SK-N-SH (cell line): ENCODE measurements at regions not wholly inside any gene's neighbourhood (a gene's known extent, or its start where the extent isn't known, plus 50 kb on each side); places are given as distances from the start of the nearest gene placed in this dataset.

ENCODE experiments used
- CTCF ChIA-PET: fragments of 300-600, 350-600 bp; formaldehyde crosslinking; extraction: SDS; loops from one replicate; lab custom pipeline; 2021; lab: Yijun Ruan, JAX
- POLR2A ChIA-PET: fragments of 350-600 bp; sonication (Branson Sonifier 250); formaldehyde crosslinking; extraction: SDS; loops from one replicate; lab custom pipeline; 2020; ENCODE audit warnings: antibody characterized with exemption, inconsistent platforms; lab: Yijun Ruan, JAX
- DNase-seq: peaks from one replicate; pipeline ENCODE4 v3.0.0; 2012
- H2AFZ ChIP-seq: fragments of 200-600 bp; sonication (generic); 2 replicates; pipeline ENCODE4 v1.8.1; 2016; ENCODE audit warnings: antibody characterized with exemption, mild to moderate bottlenecking, low read depth
- H3F3A ChIP-seq: fragments of 200-600 bp; sonication (generic); replicated peaks from 2 replicates; pipeline ENCODE3; 2016; ENCODE audit warnings: antibody characterized with exemption, mild to moderate bottlenecking; ENCODE audit not compliant: insufficient read depth
- H3K27ac ChIP-seq, 2 experiments: fragments of 200-500 bp in 1 of 2; fragments of 200-600 bp in 1 of 2; sonication (Bioruptor generic) in 1 of 2; sonication (generic), shearing (Covaris generic) in 1 of 2; 2 replicates each; pipeline versions ENCODE4 v1.5.1 to v1.6.1; 2014 to 2016; ENCODE audit warnings: low read depth in 2 of 2, inconsistent platforms in 1 of 2, low read length in 1 of 2, mild to moderate bottlenecking in 1 of 2, mixed read lengths in 1 of 2
- H3K27me3 ChIP-seq: fragments of 200-600 bp; sonication (generic), shearing (Covaris generic); 2 replicates; pipeline ENCODE4 v1.6.1; 2016; ENCODE audit warnings: mixed run types; ENCODE audit not compliant: insufficient read depth
- H3K36me3 ChIP-seq, 2 experiments: fragments of 200-500 bp in 1 of 2; fragments of 200-600 bp in 1 of 2; sonication (Bioruptor generic) in 1 of 2; sonication (generic) in 1 of 2; replicated peaks in 1 of 2; 2 replicates each; pipeline versions ENCODE3 to v1.5.1; 2014 to 2016; ENCODE audit warnings: low read length in 1 of 2, mild to moderate bottlenecking in 1 of 2; ENCODE audit not compliant: insufficient read depth in 2 of 2, control insufficient read depth in 1 of 2
- H3K4me1 ChIP-seq, 2 experiments: fragments of 200-500 bp in 1 of 2; fragments of 200-600 bp in 1 of 2; sonication (Bioruptor generic) in 1 of 2; sonication (generic), shearing (Covaris generic) in 1 of 2; 2 replicates each; pipeline versions ENCODE4 v1.5.1 to v1.6.1; 2014 to 2016; ENCODE audit warnings: low read depth in 1 of 2, low read length in 1 of 2, mixed run types in 1 of 2; ENCODE audit not compliant: insufficient read depth in 2 of 2, control insufficient read depth in 1 of 2
- H3K4me2 ChIP-seq: fragments of 200-600 bp; sonication (generic), shearing (Covaris generic); 2 replicates; pipeline ENCODE4 v1.6.1; 2017; ENCODE audit warnings: mixed run types
- H3K4me3 ChIP-seq, 2 experiments: fragments of 200-500 bp in 1 of 2; fragments of 200-600 bp in 1 of 2; sonication (Bioruptor generic) in 1 of 2; sonication (generic), shearing (Covaris generic) in 1 of 2; 2 replicates each; pipeline versions ENCODE4 v1.5.1 to v1.8.1; 2014 to 2016; ENCODE audit warnings: low read depth in 2 of 2, inconsistent platforms in 1 of 2, low read length in 1 of 2, mild to moderate bottlenecking in 1 of 2, mixed read lengths in 1 of 2, moderate library complexity in 1 of 2
- H3K79me2 ChIP-seq: fragments of 200-600 bp; sonication (generic); 2 replicates; pipeline ENCODE4 v1.8.1; 2017; ENCODE audit warnings: mild to moderate bottlenecking; ENCODE audit not compliant: insufficient read depth
- H3K9ac ChIP-seq: fragments of 200-600 bp; sonication (generic); 2 replicates; pipeline ENCODE4 v1.6.1; 2017; ENCODE audit warnings: mixed run types
- H3K9me2 ChIP-seq: fragments of 200-600 bp; sonication (generic); 2 replicates; pipeline ENCODE4 v1.6.1; 2017; ENCODE audit warnings: mixed run types
- H3K9me3 ChIP-seq: fragments of 200-600 bp; sonication (generic); 2 replicates; pipeline ENCODE4 v1.6.1; 2017; ENCODE audit warnings: mixed run types, mild to moderate bottlenecking, moderate library complexity
- H4K20me1 ChIP-seq: fragments of 200-600 bp; sonication (generic); 2 replicates; pipeline ENCODE4 v1.6.1; 2017; ENCODE audit warnings: mild to moderate bottlenecking, mixed run types; ENCODE audit not compliant: insufficient read depth
- EP300 ChIP-seq, 2 experiments: IDR thresholded peaks; 2 replicates each; pipeline versions ENCODE4 v1.4.0 to v1.6.1; 2012; ENCODE audit warnings: borderline replicate concordance in 1 of 2, low read depth in 1 of 2, low read length in 1 of 2
- EZH2phosphoT487 ChIP-seq: fragments of 200-600 bp; sonication (generic); IDR thresholded peaks from 2 replicates; pipeline ENCODE4 v1.6.1; 2017; ENCODE audit warnings: low read depth, mixed run types, mild to moderate bottlenecking, antibody characterized with exemption, moderate library complexity, borderline replicate concordance
- GATA2 ChIP-seq: sonication (generic); formaldehyde crosslinking; IDR thresholded peaks from 2 replicates; pipeline ENCODE4 v1.5.0; 2020; ENCODE audit warnings: mild to moderate bottlenecking, missing genetic modification reagents
- POLR2AphosphoS5 ChIP-seq: IDR thresholded peaks from 2 replicates; pipeline ENCODE4 v1.6.1; 2012; ENCODE audit warnings: low read depth, low read length
- RCOR1 ChIP-seq: fragments of 150-350 bp; IDR thresholded peaks from 2 replicates; pipeline ENCODE4 v1.6.1; 2017; ENCODE audit warnings: antibody characterized with exemption, low read length
- RXRA ChIP-seq: IDR thresholded peaks from 2 replicates; pipeline ENCODE4 v1.4.0; 2012; ENCODE audit warnings: low read depth, mild to moderate bottlenecking, borderline replicate concordance
- TCF12 ChIP-seq: IDR thresholded peaks from 2 replicates; pipeline ENCODE4 v1.4.0; 2012
- TEAD4 ChIP-seq: IDR thresholded peaks from 2 replicates; pipeline ENCODE4 v1.4.0; 2012; ENCODE audit warnings: mild to moderate bottlenecking, borderline replicate concordance; ENCODE audit not compliant: insufficient read depth
- WGBS: methylation state at CpG from one replicate; pipeline ENCODE4 v1.1.6; 2017; ENCODE audit warnings: low lambda C conversion rate; 5-methylcytosine and 5-hydroxymethylcytosine counted together
- TF ChIP-seq, protein P1 (sequence below): fragments of 150-350 bp; IDR thresholded peaks from 2 replicates; pipeline ENCODE4 v1.6.1; 2016; ENCODE audit warnings: mild to moderate bottlenecking, low read depth, low read length
- TF ChIP-seq, protein P2 (sequence below): IDR thresholded peaks from 2 replicates; pipeline ENCODE4; 2012
- TF ChIP-seq, protein P3 (sequence below): fragments of 150-350 bp; IDR thresholded peaks from 2 replicates; pipeline ENCODE4 v1.6.1; 2017; ENCODE audit warnings: antibody characterized with exemption, low read length, low read depth, borderline replicate concordance
- TF ChIP-seq, protein P4 (sequence below): IDR thresholded peaks from 2 replicates; pipeline ENCODE4 v1.4.0; 2012; ENCODE audit warnings: low read depth, borderline replicate concordance
- TF ChIP-seq, protein P5 (sequence below): IDR thresholded peaks from 2 replicates; pipeline ENCODE4 v1.4.0; 2012; ENCODE audit warnings: low read depth

DNA sequence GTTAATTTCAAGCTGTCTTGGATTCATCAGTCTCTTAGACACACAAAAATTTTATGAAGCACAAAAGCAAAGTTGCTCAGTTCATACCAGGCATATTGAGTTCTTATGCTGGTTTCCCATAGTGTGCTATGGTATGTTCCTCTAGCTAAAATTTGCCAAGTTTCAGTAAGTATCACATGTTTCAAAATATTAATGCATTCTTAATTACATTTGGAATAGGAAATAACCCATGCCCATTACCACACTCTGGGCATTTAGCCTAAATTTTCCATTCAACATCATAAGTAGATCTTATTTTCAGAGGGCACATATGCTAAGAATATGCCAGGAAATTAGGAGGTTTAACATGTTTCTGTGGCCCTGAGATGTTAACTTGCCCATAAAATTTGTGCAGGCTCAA lies 289.9 kb downstream of the SHOX2 start:
- Histone ChIP-seq H3K79me2 (no peaks in the 10 kb centered on the region), H2AFZ (no peak overlapping the region), H4K20me1 (no peaks in the 10 kb centered on the region), H3K9ac (no peak overlapping the region), H3K9me2 (no peaks in the 10 kb centered on the region), H3K9me3 (no peaks in the 10 kb centered on the region), H3K4me2 (no peak overlapping the region; the same call in 1 of the 2 replicates), H3F3A (peaks cover under 1% of the 10 kb centered on the region)
- ChIA-PET POLR2A (no interaction called here), CTCF (interaction anchor here (0.9 to 1.1 kb wide), 2 partner anchors 29 to 52 kb away, joined by 3 read pairs; no protein-coding TSS in a partner anchor)
- 0 out of 4 replicates have a peak, but pooled peaks of 1 of the 2 experiments have one; percentile 26 for TF ChIP-seq EP300 (IDR thresholded peaks at IDR 0.05; ENCODE audit: borderline replicate concordance in 1 of 2, low read depth in 1 of 2, low read length in 1 of 2)
- no peak for TF ChIP-seq POLR2AphosphoS5
- no peak for TF ChIP-seq RCOR1
- TF ChIP-seq, all 33 proteins: peak for 1
- peak overlapping the region; percentile 8 to 68; a peak in 2 of 4 replicates for H3K27ac ChIP-seq
- DNase-seq: no peak
- no peaks in the 10 kb centered on the region for H3K27me3 ChIP-seq
- peaks cover 0 to 16% of the 10 kb centered on the region in 2 experiments; a peak in 2 of 4 replicates for H3K4me1 ChIP-seq
- H3K36me3 ChIP-seq: no peaks in the 10 kb centered on the region
- no peak overlapping the region for H3K4me3 ChIP-seq

DNA sequence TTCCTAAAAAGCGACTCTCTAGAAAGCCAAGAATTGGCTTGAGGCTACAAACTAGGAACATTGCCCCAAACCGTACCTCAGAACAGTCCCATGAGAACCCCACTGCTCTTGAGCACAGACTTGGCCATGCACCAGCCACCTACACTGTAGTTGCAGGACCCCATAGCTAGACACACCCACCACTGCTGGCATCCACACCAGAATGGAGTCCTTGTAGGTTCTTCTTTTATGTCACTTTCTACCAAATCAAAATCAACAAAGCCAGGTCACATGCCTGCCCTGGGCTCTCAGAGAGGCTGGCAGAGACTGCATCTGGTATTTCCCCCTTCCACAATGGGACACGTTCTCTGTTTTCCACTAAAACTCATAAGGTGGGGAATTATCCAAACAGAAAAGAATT lies 290.5 kb downstream of the SHOX2 start:
- Histone ChIP-seq H3K9me2 (no peaks in the 10 kb centered on the region), H3K4me3 (no peak overlapping the region), H4K20me1 (no peaks in the 10 kb centered on the region), H3K9ac (no peak overlapping the region), H3K27me3 (no peaks in the 10 kb centered on the region), H3K27ac (peak overlapping the region in 1 of 2 experiments; percentile 68; a peak in 2 of 4 replicates), H3K9me3 (no peaks in the 10 kb centered on the region), H3K4me2 (no peak overlapping the region), H3K4me1 (peaks cover 0 to 18% of the 10 kb centered on the region in 2 experiments; a peak in 2 of 4 replicates), H3K79me2 (no peaks in the 10 kb centered on the region), H2AFZ (no peak overlapping the region), H3F3A (peaks cover 6% of the 10 kb centered on the region), H3K36me3 (no peaks in the 10 kb centered on the region)
- ChIA-PET CTCF (interaction anchor here (0.9 to 1.1 kb wide), 2 partner anchors 29 to 51 kb away, joined by 3 read pairs; no protein-coding TSS in a partner anchor), POLR2A (no interaction called here)
- WGBS: 76% methylated on average over 3 of the region's 3 CpGs
- no peak for TF ChIP-seq EP300 (IDR thresholded peaks at IDR 0.05; ENCODE audit: borderline replicate concordance in 1 of 2, low read depth in 1 of 2, low read length in 1 of 2)
- TF ChIP-seq, protein P1, sequence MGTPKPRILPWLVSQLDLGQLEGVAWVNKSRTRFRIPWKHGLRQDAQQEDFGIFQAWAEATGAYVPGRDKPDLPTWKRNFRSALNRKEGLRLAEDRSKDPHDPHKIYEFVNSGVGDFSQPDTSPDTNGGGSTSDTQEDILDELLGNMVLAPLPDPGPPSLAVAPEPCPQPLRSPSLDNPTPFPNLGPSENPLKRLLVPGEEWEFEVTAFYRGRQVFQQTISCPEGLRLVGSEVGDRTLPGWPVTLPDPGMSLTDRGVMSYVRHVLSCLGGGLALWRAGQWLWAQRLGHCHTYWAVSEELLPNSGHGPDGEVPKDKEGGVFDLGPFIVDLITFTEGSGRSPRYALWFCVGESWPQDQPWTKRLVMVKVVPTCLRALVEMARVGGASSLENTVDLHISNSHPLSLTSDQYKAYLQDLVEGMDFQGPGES: no peak
- DNase-seq: no peak

DNA sequence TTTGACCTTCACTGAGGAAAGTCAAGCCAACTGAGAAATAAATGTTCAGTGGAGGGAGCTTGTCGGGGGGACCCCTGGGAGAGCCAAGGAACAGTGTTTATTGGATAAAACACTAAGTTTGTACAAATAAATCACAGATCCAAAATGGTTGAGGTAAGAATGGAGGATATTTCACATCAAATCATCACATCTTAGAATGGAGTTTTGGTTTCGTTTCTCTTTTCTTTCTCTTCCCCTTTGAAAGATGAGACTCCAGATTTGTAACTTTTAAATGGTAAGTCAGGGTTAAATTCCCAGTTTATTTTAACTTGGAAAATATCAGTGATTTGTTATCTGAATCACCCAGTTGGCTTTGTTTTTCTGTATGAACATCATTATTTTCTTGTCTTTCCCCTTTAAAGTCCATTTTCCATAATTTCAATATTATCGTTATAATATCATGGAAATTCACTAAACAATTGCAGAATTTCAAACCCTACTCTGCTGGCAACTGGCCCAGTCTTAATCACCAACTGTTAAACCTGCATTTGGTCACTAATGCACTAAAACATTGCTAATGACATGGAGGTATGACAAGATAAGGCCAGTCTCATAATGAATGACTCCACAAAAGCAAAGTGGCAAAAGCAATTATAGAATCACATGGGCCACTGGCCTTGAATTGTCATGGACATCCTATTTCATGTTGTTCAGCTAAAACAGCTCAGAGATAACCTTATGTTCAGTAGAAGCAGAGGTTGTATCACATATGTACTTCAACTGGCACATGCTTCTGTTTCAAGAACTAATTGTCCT lies 295.1 kb downstream of the SHOX2 start:
- no peaks in the 10 kb centered on the region for H3K9me3 ChIP-seq
- no peaks in the 10 kb centered on the region for H3K27me3 ChIP-seq
- H3K9ac ChIP-seq: no peak overlapping the region
- H4K20me1 ChIP-seq: no peaks in the 10 kb centered on the region
- H2AFZ ChIP-seq: peak overlapping the region; percentile 89
- DNase-seq: peak; percentile 78
- peaks cover 6% of the 10 kb centered on the region for H3F3A ChIP-seq
- no peaks in the 10 kb centered on the region for H3K79me2 ChIP-seq
- ChIA-PET CTCF (no interaction called here), POLR2A (no interaction called here)
- WGBS: 42% methylated on average over 3 of the region's 3 CpGs
- H3K4me3 ChIP-seq: no peak overlapping the region; a peak in 1 of 4 replicates
- H3K4me2 ChIP-seq: 0 out of 2 replicates have a peak overlapping the region, but pooled peaks have one; percentile 37
- H3K36me3 ChIP-seq: no peaks in the 10 kb centered on the region
- peaks cover 0 to 14% of the 10 kb centered on the region in 2 experiments; a peak in 2 of 4 replicates for H3K4me1 ChIP-seq
- no peaks in the 10 kb centered on the region for H3K9me2 ChIP-seq
- peak overlapping the region; percentile 12 to 95; a peak in 3 of 4 replicates for H3K27ac ChIP-seq
- TF ChIP-seq EZH2phosphoT487 (no peak), RXRA (no peak), TEAD4 (peak; percentile 87), GATA2 (CRISPR knock-in tag) (peak; percentile 99), TCF12 (peak; percentile 96)
- TF ChIP-seq, protein P2, sequence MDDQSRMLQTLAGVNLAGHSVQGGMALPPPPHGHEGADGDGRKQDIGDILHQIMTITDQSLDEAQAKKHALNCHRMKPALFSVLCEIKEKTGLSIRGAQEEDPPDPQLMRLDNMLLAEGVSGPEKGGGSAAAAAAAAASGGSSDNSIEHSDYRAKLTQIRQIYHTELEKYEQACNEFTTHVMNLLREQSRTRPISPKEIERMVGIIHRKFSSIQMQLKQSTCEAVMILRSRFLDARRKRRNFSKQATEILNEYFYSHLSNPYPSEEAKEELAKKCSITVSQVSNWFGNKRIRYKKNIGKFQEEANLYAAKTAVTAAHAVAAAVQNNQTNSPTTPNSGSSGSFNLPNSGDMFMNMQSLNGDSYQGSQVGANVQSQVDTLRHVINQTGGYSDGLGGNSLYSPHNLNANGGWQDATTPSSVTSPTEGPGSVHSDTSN: peak; percentile 95
- TF ChIP-seq, protein P3, sequence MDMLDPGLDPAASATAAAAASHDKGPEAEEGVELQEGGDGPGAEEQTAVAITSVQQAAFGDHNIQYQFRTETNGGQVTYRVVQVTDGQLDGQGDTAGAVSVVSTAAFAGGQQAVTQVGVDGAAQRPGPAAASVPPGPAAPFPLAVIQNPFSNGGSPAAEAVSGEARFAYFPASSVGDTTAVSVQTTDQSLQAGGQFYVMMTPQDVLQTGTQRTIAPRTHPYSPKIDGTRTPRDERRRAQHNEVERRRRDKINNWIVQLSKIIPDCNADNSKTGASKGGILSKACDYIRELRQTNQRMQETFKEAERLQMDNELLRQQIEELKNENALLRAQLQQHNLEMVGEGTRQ: no peak; the same call in 1 of the 2 replicates
- TF ChIP-seq, protein P4, sequence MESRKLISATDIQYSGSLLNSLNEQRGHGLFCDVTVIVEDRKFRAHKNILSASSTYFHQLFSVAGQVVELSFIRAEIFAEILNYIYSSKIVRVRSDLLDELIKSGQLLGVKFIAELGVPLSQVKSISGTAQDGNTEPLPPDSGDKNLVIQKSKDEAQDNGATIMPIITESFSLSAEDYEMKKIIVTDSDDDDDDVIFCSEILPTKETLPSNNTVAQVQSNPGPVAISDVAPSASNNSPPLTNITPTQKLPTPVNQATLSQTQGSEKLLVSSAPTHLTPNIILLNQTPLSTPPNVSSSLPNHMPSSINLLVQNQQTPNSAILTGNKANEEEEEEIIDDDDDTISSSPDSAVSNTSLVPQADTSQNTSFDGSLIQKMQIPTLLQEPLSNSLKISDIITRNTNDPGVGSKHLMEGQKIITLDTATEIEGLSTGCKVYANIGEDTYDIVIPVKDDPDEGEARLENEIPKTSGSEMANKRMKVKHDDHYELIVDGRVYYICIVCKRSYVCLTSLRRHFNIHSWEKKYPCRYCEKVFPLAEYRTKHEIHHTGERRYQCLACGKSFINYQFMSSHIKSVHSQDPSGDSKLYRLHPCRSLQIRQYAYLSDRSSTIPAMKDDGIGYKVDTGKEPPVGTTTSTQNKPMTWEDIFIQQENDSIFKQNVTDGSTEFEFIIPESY: peak; percentile 32; the same call in 1 of the 2 replicates
- TF ChIP-seq, protein P5, sequence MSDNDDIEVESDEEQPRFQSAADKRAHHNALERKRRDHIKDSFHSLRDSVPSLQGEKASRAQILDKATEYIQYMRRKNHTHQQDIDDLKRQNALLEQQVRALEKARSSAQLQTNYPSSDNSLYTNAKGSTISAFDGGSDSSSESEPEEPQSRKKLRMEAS: no peak
